Lung microvascular endothelial cell (primary cell): ENCODE measurements at regions not wholly inside any gene's neighbourhood (a gene's known extent, or its start where the extent isn't known, plus 50 kb on each side); places are given as distances from the start of the nearest gene placed in this dataset.
"Not testable (repeated sequence)": the region's sequence is repeated elsewhere in the genome, so short reads cannot be mapped to it uniquely, and the experiment has no call there.

Experiments used
- DNase-seq, 2 donors: peaks; one replicate each; pipeline versions ENCODE4 v3.0.0 to v3.0.0-alpha.2; 2010; ENCODE audit warnings: low read depth in 2 of 2

DNA sequence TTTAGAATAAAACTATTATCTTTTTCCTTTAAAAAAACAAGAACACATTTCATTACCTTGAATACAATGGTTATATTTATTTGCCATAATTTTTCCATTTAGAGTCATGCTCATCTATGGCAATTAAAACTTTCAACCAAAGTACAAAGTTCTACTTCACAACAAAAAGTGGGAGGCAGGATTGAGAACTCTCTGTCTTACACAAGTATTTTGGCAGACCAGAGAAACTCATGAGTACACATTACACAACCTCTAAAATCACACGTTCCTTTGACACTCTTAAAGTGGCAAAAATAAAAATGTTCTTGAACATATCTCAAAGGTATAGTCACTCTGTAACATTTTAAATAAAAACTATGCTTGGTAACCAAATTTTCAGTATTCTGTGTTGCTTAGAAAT lies 213.4 kb downstream of the IL15 start:
- DNase-seq, result no peak

DNA sequence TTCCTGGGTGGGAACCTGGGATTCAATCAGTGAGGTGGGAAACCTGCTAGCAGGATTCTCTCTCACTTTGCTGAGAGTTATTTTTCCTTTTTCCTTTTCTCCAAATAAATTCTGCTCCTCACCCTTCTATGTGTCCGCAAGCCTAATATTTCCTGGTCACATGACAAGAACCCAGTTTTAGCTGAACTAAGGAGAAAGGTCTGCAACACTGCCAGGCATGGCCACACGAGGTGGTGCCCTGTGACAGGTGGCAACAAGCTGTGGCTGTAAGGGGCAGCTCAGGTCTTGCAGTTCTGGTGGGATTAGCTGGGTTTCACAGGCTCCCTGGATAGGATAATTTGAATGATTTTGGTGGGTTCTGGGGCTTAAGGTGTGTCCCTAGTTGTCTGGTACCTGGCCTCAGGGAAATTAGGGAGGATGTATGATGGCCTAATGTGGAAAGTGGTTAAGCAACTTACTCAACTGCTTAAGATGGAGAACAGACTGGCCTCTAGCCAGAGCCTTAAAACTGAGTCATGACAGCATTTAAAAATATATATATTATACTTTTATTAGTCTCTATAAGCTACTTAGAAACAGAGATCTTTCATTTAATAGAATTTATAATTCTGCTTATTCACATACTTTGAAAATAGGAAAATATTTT lies 215.0 kb downstream of the IL15 start:
- DNase-seq, result no peak

DNA sequence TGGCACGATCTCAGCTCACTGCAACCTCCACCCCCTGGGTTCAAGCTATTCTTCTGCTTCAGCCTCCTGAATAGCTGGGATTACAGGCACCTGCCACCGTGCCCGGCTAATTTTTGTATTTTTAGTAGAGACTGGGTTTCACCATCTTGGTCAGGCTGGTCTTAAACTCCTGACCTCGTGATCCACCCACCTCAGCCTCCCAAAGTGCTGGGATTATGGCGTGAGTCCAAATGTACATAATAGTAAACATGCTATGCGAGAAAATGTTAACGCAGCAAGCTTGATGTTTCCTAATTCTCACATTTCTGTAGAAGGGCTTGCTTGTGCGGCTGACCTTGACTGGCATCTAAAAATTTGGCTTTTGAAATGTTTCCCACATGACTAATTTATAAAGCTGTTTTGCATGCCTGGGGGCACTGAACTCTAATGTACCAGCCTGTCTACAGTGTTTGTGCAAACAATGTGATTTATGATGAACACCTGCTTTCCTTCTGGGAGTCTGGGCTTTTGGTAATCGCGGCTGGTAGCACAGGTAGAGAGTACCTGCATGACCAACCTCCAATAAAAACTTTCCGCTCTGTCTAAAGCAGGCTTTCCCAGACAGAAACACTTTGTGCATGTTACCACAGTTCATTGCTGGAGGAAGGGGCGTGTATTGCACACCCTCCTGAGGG lies 216.8 kb downstream of the IL15 start:
- DNase-seq, result no peak

DNA sequence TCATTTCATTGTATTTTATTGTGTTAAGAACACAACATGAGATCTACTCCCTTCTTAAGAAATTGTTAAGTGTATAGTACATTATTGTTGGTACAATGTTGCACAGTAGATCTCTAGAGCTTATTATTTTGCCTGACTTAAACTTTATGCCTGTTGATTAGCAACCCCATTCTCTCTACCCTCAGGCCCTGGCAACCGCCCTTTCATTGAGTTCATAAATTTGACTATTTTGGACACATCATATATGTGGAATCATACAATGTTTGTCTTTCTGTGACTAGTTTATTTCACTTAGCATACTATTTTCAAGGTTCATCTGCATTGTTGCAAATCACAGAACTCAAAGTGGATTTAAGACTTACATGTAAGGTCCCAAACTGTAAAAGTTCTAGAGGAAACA lies 222.1 kb downstream of the IL15 start:
- DNase-seq, result no peak

DNA sequence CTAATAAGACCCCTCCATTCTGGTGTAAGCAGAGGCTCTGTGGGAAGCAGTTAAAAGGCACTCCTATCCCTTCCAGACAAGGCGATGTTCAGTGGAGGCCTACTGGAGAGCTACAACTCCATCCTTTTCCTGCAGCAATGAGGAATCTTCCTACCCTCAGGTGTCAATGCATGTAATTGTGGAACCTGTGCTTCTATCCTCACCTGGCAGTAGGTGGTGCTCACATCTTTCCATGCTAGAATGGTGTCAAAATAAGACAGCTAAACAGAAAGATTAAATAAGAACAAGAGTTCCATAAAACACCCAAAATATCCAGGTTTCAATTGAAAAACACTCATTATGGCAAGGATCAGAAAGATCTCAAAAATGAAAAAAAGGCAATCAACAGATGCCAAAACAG lies 224.6 kb downstream of the IL15 start:
- peak in 1 of 2 donors; percentile 34 for DNase-seq

DNA sequence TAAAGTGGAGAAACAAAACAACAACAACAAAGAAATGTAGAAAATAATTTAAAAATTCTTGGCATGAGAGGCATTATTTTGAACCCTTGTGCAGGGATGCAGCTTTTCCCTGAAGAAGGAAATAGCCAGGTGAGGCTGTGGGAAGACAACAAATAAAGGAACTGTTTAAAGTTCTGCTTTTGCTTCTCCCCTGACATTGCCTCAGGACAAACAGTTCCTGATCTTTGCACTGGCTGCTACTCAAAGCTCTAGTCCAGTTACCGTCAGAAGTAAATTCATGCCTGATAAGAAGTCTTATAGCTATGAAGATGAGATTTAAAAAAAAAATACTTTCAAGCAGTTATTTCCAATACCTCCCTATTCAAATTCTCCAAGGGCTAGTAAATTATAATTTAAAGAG lies 233.8 kb downstream of the IL15 start:
- DNase-seq, result no peak

DNA sequence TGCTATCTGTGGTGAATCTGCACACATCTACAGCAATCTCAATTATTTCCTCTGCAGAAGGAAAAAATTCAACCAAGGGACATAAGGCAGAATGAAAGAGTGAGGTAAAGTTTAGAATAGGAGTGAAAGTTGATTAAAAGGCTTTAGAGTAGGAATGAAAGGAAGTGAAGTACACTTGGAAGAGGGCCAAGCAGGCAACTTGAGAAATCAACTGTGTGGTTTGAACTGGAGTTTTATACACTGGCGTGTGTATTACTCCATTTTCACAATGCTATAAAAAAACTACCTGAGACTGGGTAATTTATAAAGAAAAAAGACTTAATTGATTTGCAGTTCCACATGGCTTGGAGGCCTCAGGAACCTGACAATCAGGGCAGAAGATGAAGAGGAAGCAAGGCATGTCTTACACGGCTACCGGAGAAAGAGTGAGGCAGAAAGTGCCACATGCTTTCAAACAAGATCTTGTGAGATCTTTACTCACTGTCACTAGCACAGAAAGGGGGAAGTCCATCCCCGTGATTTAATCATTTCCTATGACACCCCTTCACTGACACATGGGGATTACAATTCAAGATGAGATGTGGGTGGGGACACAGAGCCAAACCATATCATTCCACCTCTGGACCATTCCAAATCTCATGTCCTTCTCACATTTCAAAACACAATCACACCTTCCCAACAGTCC lies 234.8 kb downstream of the IL15 start:
- DNase-seq, result peak in 1 of 2 donors; percentile 13

DNA sequence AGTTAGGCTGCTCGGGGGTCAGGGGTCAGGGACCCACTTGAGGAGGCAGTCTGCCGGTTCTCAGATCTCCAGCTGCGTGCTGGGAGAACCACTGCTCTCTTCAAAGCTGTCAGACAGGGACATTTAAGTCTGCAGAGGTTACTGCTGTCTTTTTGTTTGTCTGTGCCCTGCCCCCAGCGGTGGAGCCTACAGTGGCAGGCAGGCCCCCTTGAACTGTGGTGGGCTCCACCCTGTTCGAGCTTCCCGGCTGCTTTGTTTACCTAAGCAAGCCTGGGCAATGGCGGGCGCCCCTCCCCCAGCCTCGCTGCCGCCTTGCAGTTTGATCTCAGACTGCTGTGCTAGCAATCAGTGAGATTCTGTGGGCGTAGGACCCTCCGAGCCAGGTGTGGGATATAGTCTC lies 246.3 kb downstream of the IL15 start:
- DNase-seq, result not testable (repeated sequence)

DNA sequence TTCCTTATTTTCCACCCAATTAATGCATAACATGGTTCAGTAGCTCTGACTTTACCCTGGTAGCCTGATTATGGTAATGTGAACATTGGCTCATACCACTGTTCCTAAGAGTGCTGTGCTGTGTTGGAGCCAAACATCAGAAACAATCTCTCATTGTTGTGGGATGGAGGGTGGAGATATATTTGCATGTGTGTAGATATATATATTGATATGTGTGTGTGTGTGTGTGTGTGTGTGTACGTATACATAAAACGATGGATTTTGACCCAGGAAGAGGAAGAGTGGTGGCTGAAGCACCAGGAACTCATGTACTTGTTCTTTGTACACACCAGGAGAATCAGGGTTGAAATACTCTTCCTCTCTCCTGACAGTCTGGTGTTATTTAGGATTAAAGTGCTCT lies 247.7 kb downstream of the IL15 start:
- DNase-seq, result no peak

DNA sequence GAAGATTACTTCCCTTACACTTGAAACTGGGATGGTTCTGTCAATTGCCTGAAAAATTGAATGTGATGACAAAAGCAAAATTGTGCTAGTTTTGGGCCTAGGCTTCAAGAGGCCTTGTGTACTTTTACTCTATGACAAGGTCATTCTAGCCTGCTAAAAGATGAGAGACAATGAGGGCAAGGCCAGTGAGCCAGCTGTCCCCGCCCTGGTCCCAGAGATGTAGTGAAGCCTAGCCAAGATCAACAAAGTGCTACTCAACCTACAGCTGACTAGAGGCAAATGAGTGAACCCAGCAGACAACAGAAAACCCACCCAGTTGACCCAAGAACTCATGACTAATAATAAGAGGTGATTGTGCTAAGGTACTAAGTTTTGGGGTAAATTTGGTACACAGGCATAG lies 248.7 kb downstream of the IL15 start:
- DNase-seq, result no peak

DNA sequence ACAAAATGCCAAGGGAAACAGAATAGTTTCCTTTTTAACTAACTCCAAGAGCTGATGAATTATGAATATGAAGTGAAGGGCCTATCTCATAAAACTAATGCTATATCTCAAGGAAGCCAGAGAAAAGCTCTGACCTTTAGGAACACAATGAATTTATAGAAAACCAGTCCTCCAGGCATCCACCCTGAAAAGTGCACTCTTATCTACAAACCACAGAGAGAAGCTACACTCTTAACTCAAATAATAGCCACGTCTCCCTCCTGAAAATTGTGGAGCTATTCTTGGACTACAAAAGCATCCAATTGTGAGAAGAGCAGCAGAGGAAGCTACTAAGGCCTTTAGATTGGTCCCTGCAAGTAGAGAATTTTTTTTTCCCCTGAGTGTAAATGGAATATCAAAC lies 253.9 kb downstream of the IL15 start:
- no peak for DNase-seq

DNA sequence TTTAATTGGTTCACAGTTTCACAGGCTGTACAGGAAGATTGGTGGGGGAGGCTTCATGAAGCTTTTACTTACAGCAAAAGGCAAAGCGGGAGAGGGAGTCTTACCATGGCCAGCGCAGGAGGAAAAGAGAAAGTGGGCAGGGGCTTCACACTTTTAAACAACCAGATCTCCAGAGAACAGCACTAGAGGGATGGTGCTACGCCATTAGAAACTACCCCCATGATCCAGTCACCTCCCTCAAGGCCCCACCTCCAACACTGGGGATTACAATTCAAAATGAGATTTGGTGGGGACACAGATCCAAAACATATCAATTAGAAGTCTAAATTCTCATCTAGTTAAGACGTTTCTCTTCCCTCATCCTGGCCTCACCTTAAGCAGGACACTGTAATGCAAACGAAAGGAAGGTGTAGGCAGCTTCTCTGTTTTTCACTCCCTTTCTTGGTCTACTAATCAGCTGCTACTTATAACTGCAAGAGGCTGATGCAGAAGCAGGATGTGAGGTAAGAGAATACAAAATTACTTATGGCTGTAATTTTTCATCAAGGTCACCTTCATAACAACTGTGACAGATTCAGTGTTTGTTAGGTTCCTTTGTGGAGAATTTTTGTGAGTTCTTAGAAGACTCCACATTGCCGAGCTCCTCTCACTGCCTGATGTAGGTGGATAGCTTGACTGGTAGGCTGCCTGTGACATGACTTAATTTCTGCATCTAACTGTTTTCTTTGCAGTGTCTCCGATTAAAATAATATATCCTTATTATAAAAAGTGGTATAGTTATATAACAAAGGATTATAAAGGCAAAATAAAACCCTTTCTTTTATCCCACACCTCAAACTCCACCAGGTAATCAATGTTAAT lies 255.1 kb downstream of the IL15 start:
- no peak for DNase-seq

DNA sequence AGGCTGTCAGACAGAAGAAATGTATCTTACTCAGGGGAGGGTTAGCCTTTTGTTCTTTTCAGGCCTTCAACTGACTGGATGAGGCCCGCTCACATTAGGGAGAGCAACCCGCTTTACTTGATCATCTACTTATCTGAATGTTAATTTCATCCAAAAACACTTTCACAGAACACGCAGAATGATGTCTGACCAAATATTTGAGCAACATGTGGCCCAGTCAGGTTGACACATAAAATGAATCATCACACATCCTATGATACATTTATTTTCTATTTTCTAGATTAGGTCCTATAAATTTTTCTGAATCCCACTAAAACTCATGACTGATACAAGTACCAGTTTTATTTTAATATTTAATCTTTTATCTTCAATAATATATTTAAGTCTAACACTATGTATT lies 260.3 kb downstream of the IL15 start:
- DNase-seq, result no peak

DNA sequence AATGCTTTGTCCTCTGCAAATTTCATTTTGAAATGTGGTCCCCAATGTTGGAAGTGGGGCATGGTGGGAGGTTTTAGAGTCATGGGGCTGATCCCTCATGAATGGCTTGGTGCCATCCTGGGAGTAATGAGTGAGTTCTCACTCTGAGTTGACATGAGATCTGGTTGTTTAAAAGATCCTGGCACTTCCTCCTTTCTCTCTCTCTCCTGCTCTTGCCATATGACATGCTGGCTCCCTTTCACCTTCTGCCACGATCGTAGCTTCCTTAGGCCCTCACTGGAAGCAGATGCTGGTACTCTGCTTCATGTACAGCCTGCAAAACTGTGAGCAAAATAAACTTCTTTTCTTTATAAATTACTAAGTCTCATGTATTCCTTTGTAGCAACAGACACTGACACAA lies 262.0 kb downstream of the IL15 start:
- DNase-seq, result no peak

DNA sequence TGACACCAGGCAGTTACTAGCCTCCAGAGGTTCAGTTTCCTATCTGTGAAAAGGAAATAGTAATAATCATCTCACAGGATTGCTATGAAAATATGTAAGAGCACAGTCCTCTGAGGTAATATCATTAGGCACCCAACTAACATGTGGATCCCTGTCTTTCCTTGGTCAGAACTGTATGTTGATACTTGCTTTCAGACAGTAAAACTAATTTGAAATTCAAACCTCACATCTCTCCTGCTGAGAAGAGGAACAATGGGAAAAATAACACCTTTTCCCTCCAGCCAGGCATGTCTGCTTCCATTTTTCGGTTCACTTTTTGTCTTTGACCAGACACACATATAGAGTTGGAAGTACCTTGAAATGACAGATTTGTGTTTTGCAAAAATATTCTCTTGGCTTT lies 262.7 kb downstream of the IL15 start:
- DNase-seq, result no peak

DNA sequence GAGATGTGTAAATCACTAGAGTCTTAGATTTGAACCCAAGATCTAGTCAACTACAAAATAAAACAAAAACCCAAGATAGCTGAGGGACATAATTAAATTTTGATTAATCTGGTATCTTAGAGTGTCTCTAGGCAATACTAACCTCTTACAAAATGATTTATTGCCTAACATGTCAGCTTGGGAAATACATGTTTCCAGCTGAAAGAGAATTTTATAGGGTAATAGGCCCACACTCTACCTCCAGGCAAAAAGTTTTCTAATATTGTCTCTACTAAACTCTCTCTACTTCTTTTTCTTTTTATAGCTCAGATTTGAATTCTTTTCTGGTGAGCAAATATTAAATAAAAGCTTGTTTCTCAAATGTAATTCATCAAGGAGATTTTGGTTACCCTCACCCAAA lies 263.2 kb downstream of the IL15 start:
- DNase-seq, result no peak

DNA sequence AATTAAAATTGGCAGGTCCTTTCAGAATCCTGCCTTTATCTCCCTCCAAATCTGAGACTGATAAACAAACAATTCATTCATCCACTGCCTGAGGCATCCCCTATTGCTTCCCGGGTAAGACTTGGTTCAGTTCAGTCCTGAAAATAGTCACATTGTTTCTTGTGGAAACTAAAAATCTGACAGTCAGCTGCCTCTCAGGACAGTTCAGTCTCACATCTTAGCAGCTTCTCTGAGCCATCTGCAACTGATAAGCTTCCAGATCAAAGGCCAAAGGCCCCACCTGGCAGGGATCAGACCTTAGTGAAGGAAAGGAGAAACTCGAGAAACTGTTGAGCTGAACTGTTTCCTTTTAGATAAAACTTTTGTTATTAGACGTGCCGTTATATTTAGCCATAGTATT lies 264.5 kb downstream of the IL15 start:
- no peak for DNase-seq

DNA sequence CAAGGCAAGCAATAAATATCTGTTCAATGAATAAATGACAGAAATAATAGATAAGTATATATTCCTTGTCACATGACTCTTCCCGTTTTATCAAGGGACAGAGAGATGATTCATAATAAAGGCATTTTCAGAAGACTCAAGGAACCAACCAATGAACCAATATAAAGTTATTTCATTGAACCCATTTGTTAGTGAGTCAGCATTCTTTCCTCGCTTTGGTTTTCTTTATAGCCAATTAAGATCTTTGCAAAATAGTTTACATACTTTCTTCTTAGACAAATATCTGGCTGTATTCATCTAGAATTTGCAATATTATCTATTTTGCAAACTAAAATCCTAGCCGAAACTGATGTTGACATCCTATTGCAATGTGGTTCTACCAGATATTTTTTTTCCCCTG lies 269.4 kb downstream of the IL15 start:
- DNase-seq, result no peak

DNA sequence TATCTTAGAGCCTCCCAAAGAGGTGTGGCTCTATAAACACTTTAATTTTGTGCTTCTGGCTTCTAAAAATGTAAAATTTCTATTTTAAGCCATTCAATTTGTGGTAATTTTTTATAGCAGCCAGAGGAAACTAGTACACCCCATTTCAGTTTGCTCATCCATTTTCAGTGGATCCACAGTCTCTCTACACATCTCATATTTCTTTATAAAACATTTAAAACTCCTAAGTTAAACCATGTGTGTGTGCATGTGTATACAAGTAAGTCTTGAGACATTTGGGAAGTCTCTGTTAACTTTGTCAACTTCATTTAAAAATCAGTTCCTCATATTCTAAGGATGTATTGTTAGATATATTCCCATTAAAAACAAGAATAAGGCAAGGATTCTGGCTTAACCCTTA lies 273.2 kb downstream of the IL15 start:
- DNase-seq, result no peak

DNA sequence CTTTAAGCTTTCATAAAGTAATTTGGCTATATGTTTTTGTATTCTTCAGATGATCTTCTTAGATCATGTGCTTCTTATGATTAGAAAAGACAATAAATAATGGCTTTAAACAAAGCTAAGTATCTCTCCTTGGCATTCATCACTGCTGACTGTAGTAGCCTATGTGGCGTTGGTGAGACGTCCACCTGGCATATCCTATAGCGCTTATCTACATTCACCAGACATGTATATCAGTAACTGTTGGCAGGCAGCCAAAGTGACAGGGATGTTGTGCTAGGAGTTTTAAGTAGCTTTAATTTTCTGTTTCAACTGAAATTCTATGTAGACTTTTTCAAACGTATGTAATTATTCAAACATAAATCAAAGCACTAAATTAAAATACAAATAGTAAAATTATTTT lies 276.4 kb downstream of the IL15 start:
- peak; percentile 63 to 83 for DNase-seq

DNA sequence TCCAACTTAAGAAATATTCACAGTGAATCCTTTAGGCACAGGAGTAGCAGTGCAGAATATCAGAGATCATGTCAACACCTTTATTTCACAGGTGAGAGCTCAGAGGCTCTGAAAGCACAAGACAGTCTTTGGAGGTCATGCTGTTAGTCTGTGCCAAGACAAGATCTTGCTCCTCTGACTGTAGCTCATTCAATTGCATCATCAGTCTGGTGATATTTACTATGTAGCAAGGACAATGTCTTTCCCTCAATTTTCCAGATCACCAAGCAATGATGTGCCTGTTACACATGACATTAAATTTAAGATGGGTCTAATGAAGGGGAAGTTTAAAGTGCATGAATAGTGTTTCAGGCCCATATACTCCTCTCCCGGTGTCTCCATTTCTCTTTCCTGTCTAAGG lies 277.5 kb downstream of the IL15 start:
- DNase-seq, result no peak

DNA sequence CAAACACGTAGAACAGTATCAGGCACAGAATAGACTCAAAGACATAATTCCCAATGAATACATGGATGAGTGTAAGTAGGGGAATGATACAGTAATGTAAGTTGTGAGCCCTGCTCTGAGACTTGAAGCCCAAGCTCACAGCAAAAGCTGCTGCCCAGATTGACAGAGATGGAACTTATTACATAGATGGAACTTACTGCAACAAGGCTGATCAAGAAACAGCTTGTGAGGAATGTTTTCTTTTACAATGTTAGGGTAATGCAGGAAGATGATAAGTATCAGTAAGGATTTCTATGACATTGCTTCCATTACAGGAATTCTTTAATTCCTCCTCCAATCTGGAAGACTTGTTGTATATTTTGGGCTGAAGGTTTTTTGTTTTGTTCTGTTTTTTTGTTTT lies 278.4 kb downstream of the IL15 start:
- no peak for DNase-seq
